Activated naive CD8-positive, alpha-beta T cell treated with anti-CD3 and anti-CD28 coated beads for 36 hours (primary cell): ENCODE measurements at regions not wholly inside any gene's neighbourhood (a gene's known extent, or its start where the extent isn't known, plus 50 kb on each side); places are given as distances from the start of the nearest gene placed in this dataset.

Source experiments
- DNase-seq: peaks from one replicate; pipeline ENCODE4 v3.0.0; 2021
- H3K27ac Mint-ChIP-seq: one replicate; pipeline ENCODE4 v1.8.0; 2022; ENCODE audit warnings: mild to moderate bottlenecking, moderate library complexity, mixed read lengths
- H3K27me3 Mint-ChIP-seq: one replicate; pipeline ENCODE4 v1.8.0; 2022; ENCODE audit warnings: mild to moderate bottlenecking, mixed read lengths
- H3K36me3 Mint-ChIP-seq: one replicate; pipeline ENCODE4 v1.8.0; 2021; ENCODE audit warnings: mild to moderate bottlenecking, mixed read lengths
- H3K4me1 Mint-ChIP-seq: one replicate; pipeline ENCODE4 v1.8.0; 2021; ENCODE audit warnings: mixed read lengths
- H3K4me3 Mint-ChIP-seq: one replicate; pipeline ENCODE4 v1.8.0; 2022; ENCODE audit warnings: mild to moderate bottlenecking, moderate library complexity, mixed read lengths
- H3K9me3 Mint-ChIP-seq: one replicate; pipeline ENCODE4 v1.8.0; 2022; ENCODE audit warnings: mixed read lengths

GRCh38 chr4:13267091-13267490 lies 217.0 kb downstream of the RAB28 start:
- no peak overlapping the region for H3K27ac Mint-ChIP-seq

GRCh38 chr4:13266687-13267086 lies 217.5 kb downstream of the RAB28 start:
- H3K27ac Mint-ChIP-seq, result no peak overlapping the region
- H3K36me3 Mint-ChIP-seq, result peaks cover 6% of the 10 kb centered on the region

More at GRCh38 chr4:13267091-13267490, 217.0 kb downstream of the RAB28 start:
- H3K9me3 Mint-ChIP-seq, result peaks cover 2% of the 10 kb centered on the region
- H3K36me3 Mint-ChIP-seq, result peaks cover 6% of the 10 kb centered on the region
- H3K27me3 Mint-ChIP-seq, result no peaks in the 10 kb centered on the region
- H3K4me3 Mint-ChIP-seq, result no peak overlapping the region
- H3K4me1 Mint-ChIP-seq, result no peaks in the 10 kb centered on the region
- no peak for DNase-seq

GRCh38 chr4:13263967-13264525 lies 220.1 kb downstream of the RAB28 start:
- Mint-ChIP-seq H3K4me1 (no peaks in the 10 kb centered on the region), H3K27ac (no peak overlapping the region), H3K36me3 (peaks cover 3% of the 10 kb centered on the region), H3K4me3 (no peak overlapping the region), H3K27me3 (no peaks in the 10 kb centered on the region), H3K9me3 (no peaks in the 10 kb centered on the region)
- no peak for DNase-seq

More at GRCh38 chr4:13266687-13267086, 217.5 kb downstream of the RAB28 start:
- no peak for DNase-seq
- Mint-ChIP-seq H3K4me1 (no peaks in the 10 kb centered on the region), H3K27me3 (no peaks in the 10 kb centered on the region), H3K4me3 (no peak overlapping the region), H3K9me3 (peaks cover 2% of the 10 kb centered on the region)

- DNase-seq, result no peak
- Mint-ChIP-seq H3K9me3 (no peaks in the 10 kb centered on the region), H3K4me3 (no peak overlapping the region), H3K36me3 (peaks cover 3% of the 10 kb centered on the region), H3K4me1 (no peaks in the 10 kb centered on the region), H3K27me3 (no peaks in the 10 kb centered on the region), H3K27ac (no peak overlapping the region)
Observed at GRCh38 chr4:13262816-13263215, 221.3 kb downstream of the RAB28 start.

GRCh38 chr4:13261486-13262257 lies 222.5 kb downstream of the RAB28 start:
- Mint-ChIP-seq H3K36me3 (peaks cover 3% of the 10 kb centered on the region), H3K9me3 (no peaks in the 10 kb centered on the region), H3K27me3 (no peaks in the 10 kb centered on the region), H3K27ac (no peak overlapping the region), H3K4me3 (no peak overlapping the region), H3K4me1 (no peaks in the 10 kb centered on the region)
- no peak for DNase-seq

GRCh38 chr4:13260513-13260912 lies 223.6 kb downstream of the RAB28 start:
- Mint-ChIP-seq H3K36me3 (peaks cover 3% of the 10 kb centered on the region), H3K4me1 (no peaks in the 10 kb centered on the region), H3K9me3 (no peaks in the 10 kb centered on the region), H3K27me3 (no peaks in the 10 kb centered on the region), H3K27ac (no peak overlapping the region), H3K4me3 (no peak overlapping the region)
- no peak for DNase-seq

GRCh38 chr4:13250263-13250662 lies 233.9 kb downstream of the RAB28 start:
- peaks cover 8% of the 10 kb centered on the region for H3K36me3 Mint-ChIP-seq
- H3K4me1 Mint-ChIP-seq, result no peaks in the 10 kb centered on the region
- no peak overlapping the region for H3K4me3 Mint-ChIP-seq
- H3K9me3 Mint-ChIP-seq, result peaks cover 18% of the 10 kb centered on the region
- no peaks in the 10 kb centered on the region for H3K27me3 Mint-ChIP-seq
- DNase-seq, result no peak
- H3K27ac Mint-ChIP-seq, result no peak overlapping the region

- H3K27me3 Mint-ChIP-seq, result no peaks in the 10 kb centered on the region
- no peaks in the 10 kb centered on the region for H3K4me1 Mint-ChIP-seq
Observed at GRCh38 chr4:13248621-13249298, 235.4 kb downstream of the RAB28 start.

GRCh38 chr4:13246107-13246506 lies 238.0 kb downstream of the RAB28 start:
- DNase-seq, result no peak
- Mint-ChIP-seq H3K27ac (no peak overlapping the region), H3K4me1 (no peaks in the 10 kb centered on the region), H3K9me3 (peaks cover 18% of the 10 kb centered on the region), H3K36me3 (peaks cover 8% of the 10 kb centered on the region), H3K27me3 (no peaks in the 10 kb centered on the region), H3K4me3 (no peak overlapping the region)

More at GRCh38 chr4:13248621-13249298, 235.4 kb downstream of the RAB28 start:
- DNase-seq, result no peak
- peaks cover 18% of the 10 kb centered on the region for H3K9me3 Mint-ChIP-seq
- no peak overlapping the region for H3K27ac Mint-ChIP-seq
- no peak overlapping the region for H3K4me3 Mint-ChIP-seq
- peaks cover 8% of the 10 kb centered on the region for H3K36me3 Mint-ChIP-seq

GRCh38 chr4:13244444-13244843 lies 239.7 kb downstream of the RAB28 start:
- H3K4me1 Mint-ChIP-seq, result peaks cover 2% of the 10 kb centered on the region
- H3K27me3 Mint-ChIP-seq, result no peaks in the 10 kb centered on the region
- peaks cover 8% of the 10 kb centered on the region for H3K36me3 Mint-ChIP-seq
- no peak for DNase-seq
- no peak overlapping the region for H3K27ac Mint-ChIP-seq
- H3K9me3 Mint-ChIP-seq, result peaks cover 18% of the 10 kb centered on the region
- H3K4me3 Mint-ChIP-seq, result no peak overlapping the region

- no peak for DNase-seq
- peaks cover 8% of the 10 kb centered on the region for H3K36me3 Mint-ChIP-seq
- H3K27me3 Mint-ChIP-seq, result no peaks in the 10 kb centered on the region
- peaks cover 14% of the 10 kb centered on the region for H3K9me3 Mint-ChIP-seq
- no peak overlapping the region for H3K4me3 Mint-ChIP-seq
- H3K27ac Mint-ChIP-seq, result no peak overlapping the region
- H3K4me1 Mint-ChIP-seq, result peaks cover 2% of the 10 kb centered on the region
Observed at GRCh38 chr4:13243152-13243551, 241.0 kb downstream of the RAB28 start.

- Mint-ChIP-seq H3K4me1 (peaks cover 2% of the 10 kb centered on the region), H3K4me3 (no peak overlapping the region), H3K27me3 (no peaks in the 10 kb centered on the region), H3K9me3 (peaks cover under 1% of the 10 kb centered on the region), H3K27ac (no peak overlapping the region), H3K36me3 (peaks cover 7% of the 10 kb centered on the region)
- DNase-seq, result no peak
Observed at GRCh38 chr4:13240066-13240465, 244.1 kb downstream of the RAB28 start.

- Mint-ChIP-seq H3K27ac (no peak overlapping the region), H3K9me3 (peaks cover 6% of the 10 kb centered on the region), H3K27me3 (no peaks in the 10 kb centered on the region), H3K4me1 (peaks cover 2% of the 10 kb centered on the region), H3K4me3 (no peak overlapping the region), H3K36me3 (peaks cover 8% of the 10 kb centered on the region)
- DNase-seq, result no peak
Observed at GRCh38 chr4:13238936-13239335, 245.2 kb downstream of the RAB28 start.

GRCh38 chr4:13236485-13236884 lies 247.7 kb downstream of the RAB28 start:
- H3K27me3 Mint-ChIP-seq, result no peaks in the 10 kb centered on the region
- peaks cover 2% of the 10 kb centered on the region for H3K4me1 Mint-ChIP-seq
- H3K4me3 Mint-ChIP-seq, result no peak overlapping the region
- no peak for DNase-seq
- H3K9me3 Mint-ChIP-seq, result peaks cover 18% of the 10 kb centered on the region
- H3K27ac Mint-ChIP-seq, result no peak overlapping the region
- H3K36me3 Mint-ChIP-seq, result peaks cover 13% of the 10 kb centered on the region

- H3K4me1 Mint-ChIP-seq, result no peaks in the 10 kb centered on the region
- peaks cover 29% of the 10 kb centered on the region for H3K9me3 Mint-ChIP-seq
- H3K4me3 Mint-ChIP-seq, result no peak overlapping the region
- H3K27ac Mint-ChIP-seq, result no peak overlapping the region
- H3K36me3 Mint-ChIP-seq, result peaks cover 26% of the 10 kb centered on the region
- no peak for DNase-seq
- H3K27me3 Mint-ChIP-seq, result no peaks in the 10 kb centered on the region
Observed at GRCh38 chr4:13233755-13234154, 250.4 kb downstream of the RAB28 start.
